WERI-Rb-1 (cell line): ENCODE measurements at regions not wholly inside any gene's neighbourhood (a gene's known extent, or its start where the extent isn't known, plus 50 kb on each side); places are given as distances from the start of the nearest gene placed in this dataset.

Experiments used
- DNase-seq: peaks from one replicate; pipeline ENCODE4 v3.0.0-alpha.2; 2020
- H3K27ac ChIP-seq: fragments of 250-450 bp; sonication (Bioruptor Pico); 2 replicates; pipeline ENCODE4 v1.5.1; 2020; ENCODE audit warnings: mild to moderate bottlenecking, moderate library complexity
- H3K27me3 ChIP-seq: fragments of 250-450 bp; sonication (Bioruptor Pico); 2 replicates; pipeline ENCODE4 v1.5.1; 2021; ENCODE audit warnings: mild to moderate bottlenecking, low read depth, moderate library complexity; ENCODE audit not compliant: insufficient read depth, severe bottlenecking
- H3K36me3 ChIP-seq: fragments of 250-450 bp; sonication (Bioruptor Pico); 2 replicates; pipeline ENCODE4 v1.5.1; 2020; ENCODE audit warnings: mild to moderate bottlenecking, moderate library complexity
- H3K4me3 ChIP-seq: 2 replicates; pipeline ENCODE4 v1.5.1; 2011; ENCODE audit warnings: low read depth, mild to moderate bottlenecking, control low read depth, low read length
- H3K9me3 ChIP-seq: fragments of 250-450 bp; sonication (Bioruptor Pico); 2 replicates; pipeline ENCODE4 v1.5.1; 2021; ENCODE audit warnings: mild to moderate bottlenecking, moderate library complexity; ENCODE audit not compliant: severe bottlenecking
- TF ChIP-seq, protein P1 (sequence below): IDR thresholded peaks from 2 replicates; pipeline ENCODE4 v1.5.1; 2011; ENCODE audit warnings: low read depth, mild to moderate bottlenecking, control low read depth, inconsistent platforms, low read length

- no peak for DNase-seq
- H3K9me3 ChIP-seq = no peaks in the 10 kb centered on the region
- peaks cover 55% of the 10 kb centered on the region for H3K27me3 ChIP-seq
- H3K36me3 ChIP-seq = no peaks in the 10 kb centered on the region
- no peak overlapping the region for H3K4me3 ChIP-seq
- H3K27ac ChIP-seq = no peak overlapping the region
- TF ChIP-seq, protein P1, sequence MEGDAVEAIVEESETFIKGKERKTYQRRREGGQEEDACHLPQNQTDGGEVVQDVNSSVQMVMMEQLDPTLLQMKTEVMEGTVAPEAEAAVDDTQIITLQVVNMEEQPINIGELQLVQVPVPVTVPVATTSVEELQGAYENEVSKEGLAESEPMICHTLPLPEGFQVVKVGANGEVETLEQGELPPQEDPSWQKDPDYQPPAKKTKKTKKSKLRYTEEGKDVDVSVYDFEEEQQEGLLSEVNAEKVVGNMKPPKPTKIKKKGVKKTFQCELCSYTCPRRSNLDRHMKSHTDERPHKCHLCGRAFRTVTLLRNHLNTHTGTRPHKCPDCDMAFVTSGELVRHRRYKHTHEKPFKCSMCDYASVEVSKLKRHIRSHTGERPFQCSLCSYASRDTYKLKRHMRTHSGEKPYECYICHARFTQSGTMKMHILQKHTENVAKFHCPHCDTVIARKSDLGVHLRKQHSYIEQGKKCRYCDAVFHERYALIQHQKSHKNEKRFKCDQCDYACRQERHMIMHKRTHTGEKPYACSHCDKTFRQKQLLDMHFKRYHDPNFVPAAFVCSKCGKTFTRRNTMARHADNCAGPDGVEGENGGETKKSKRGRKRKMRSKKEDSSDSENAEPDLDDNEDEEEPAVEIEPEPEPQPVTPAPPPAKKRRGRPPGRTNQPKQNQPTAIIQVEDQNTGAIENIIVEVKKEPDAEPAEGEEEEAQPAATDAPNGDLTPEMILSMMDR = no peak
Measured at GRCh38 chr2:107001964-107002696, 116.2 kb upstream of the ST6GAL2 start.

- Histone ChIP-seq H3K27me3 (peaks cover 54% of the 10 kb centered on the region), H3K27ac (no peak overlapping the region), H3K4me3 (no peak overlapping the region), H3K9me3 (no peaks in the 10 kb centered on the region), H3K36me3 (no peaks in the 10 kb centered on the region)
- TF ChIP-seq, protein P1 = no peak
- no peak for DNase-seq
Measured at GRCh38 chr2:107002735-107003134, 116.8 kb upstream of the ST6GAL2 start.

- Histone ChIP-seq H3K27me3 (peaks cover 37% of the 10 kb centered on the region), H3K27ac (no peak overlapping the region), H3K36me3 (no peaks in the 10 kb centered on the region), H3K9me3 (no peaks in the 10 kb centered on the region), H3K4me3 (no peak overlapping the region)
- TF ChIP-seq, protein P1 = no peak
- no peak for DNase-seq
Measured at GRCh38 chr2:107005853-107006252, 119.9 kb upstream of the ST6GAL2 start.

GRCh38 chr2:107006836-107007235 lies 120.9 kb upstream of the ST6GAL2 start:
- TF ChIP-seq, protein P1 = no peak
- Histone ChIP-seq H3K4me3 (no peak overlapping the region), H3K9me3 (no peaks in the 10 kb centered on the region), H3K36me3 (no peaks in the 10 kb centered on the region), H3K27ac (no peak overlapping the region), H3K27me3 (peaks cover 35% of the 10 kb centered on the region)
- no peak for DNase-seq

GRCh38 chr2:107007927-107008326 lies 122.0 kb upstream of the ST6GAL2 start:
- TF ChIP-seq, protein P1 = no peak
- Histone ChIP-seq H3K36me3 (no peaks in the 10 kb centered on the region), H3K9me3 (no peaks in the 10 kb centered on the region), H3K4me3 (no peak overlapping the region), H3K27me3 (peaks cover 33% of the 10 kb centered on the region), H3K27ac (no peak overlapping the region)
- DNase-seq = no peak

DNA sequence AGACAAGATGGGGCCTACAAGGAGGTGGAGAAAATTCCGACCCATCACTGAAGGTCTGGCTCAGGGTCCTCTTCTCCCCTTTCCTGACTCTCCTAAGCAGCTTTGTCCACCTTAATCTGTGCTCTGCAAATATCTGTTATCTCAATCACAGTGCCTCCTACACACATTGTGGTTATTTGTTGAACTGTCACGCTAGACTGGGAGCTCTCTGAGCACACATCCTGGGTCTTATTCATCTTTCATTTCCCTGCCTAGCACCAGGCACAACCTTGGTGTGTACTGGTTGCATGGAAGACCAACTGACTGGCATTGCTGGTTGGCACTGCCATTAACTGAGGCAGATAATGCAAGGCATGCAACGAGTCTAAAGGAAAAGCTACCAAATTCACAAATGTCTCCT lies 122.9 kb upstream of the ST6GAL2 start:
- DNase-seq = no peak
- H3K36me3 ChIP-seq = no peaks in the 10 kb centered on the region
- TF ChIP-seq, protein P1 = no peak
- no peak overlapping the region for H3K27ac ChIP-seq
- H3K9me3 ChIP-seq = no peaks in the 10 kb centered on the region
- H3K4me3 ChIP-seq = no peak overlapping the region
- peaks cover 26% of the 10 kb centered on the region for H3K27me3 ChIP-seq
